ENCODE measurements at regions not wholly inside any gene's neighbourhood (a gene's known extent, or its start where the extent isn't known, plus 50 kb on each side); places are given as distances from the start of the nearest gene placed in this dataset.
"Not testable (repeated sequence)": the region's sequence is repeated elsewhere in the genome, so short reads cannot be mapped to it uniquely, and the experiment has no call there.

GRCh38 chr2:109712746-109713145 is 81.4 kb upstream of the RGPD5 start:
- 97% methylated on average over 5 of the region's 5 CpGs for WGBS
- Histone ChIP-seq H3K4me3 (ENCODE audit: low read length in 2 of 2) (no peak overlapping the region), H3K36me3 (ENCODE audit: control insufficient read depth in 2 of 2, insufficient read depth in 2 of 2, low read length in 1 of 2) (no peaks in the 10 kb centered on the region), H3K9me3 (ENCODE audit: control insufficient read depth in 2 of 2, insufficient read depth in 1 of 2, low read length in 1 of 2) (no peaks in the 10 kb centered on the region), H3K27me3 (ENCODE audit: control insufficient read depth in 2 of 2, insufficient read depth in 1 of 2, low read length in 1 of 2) (no peaks in the 10 kb centered on the region), H3K4me1 (ENCODE audit: control insufficient read depth in 2 of 2, insufficient read depth in 2 of 2, low read length in 2 of 2) (no peaks in the 10 kb centered on the region), H3K27ac (ENCODE audit: low read depth in 1 of 2, low read length in 1 of 2) (no peak overlapping the region)
- DNase-seq (ENCODE audit: low read depth in 6 of 9, low spot score in 9 of 9): no peak

- DNase-seq (ENCODE audit: low read depth in 6 of 9, low spot score in 9 of 9): no peak
- WGBS: 69% methylated on average over 1 of the region's 1 CpG
- Histone ChIP-seq H3K4me3 (ENCODE audit: low read length in 2 of 2) (no peak overlapping the region), H3K27me3 (ENCODE audit: control insufficient read depth in 2 of 2, insufficient read depth in 1 of 2, low read length in 1 of 2) (no peaks in the 10 kb centered on the region), H3K9me3 (ENCODE audit: control insufficient read depth in 2 of 2, insufficient read depth in 1 of 2, low read length in 1 of 2) (no peaks in the 10 kb centered on the region), H3K4me1 (ENCODE audit: control insufficient read depth in 2 of 2, insufficient read depth in 2 of 2, low read length in 2 of 2) (no peaks in the 10 kb centered on the region), H3K36me3 (ENCODE audit: control insufficient read depth in 2 of 2, insufficient read depth in 2 of 2, low read length in 1 of 2) (no peaks in the 10 kb centered on the region), H3K27ac (ENCODE audit: low read depth in 1 of 2, low read length in 1 of 2) (no peak overlapping the region)
Observed at GRCh38 chr2:109715313-109715805, 78.7 kb upstream of the RGPD5 start.

GRCh38 chr2:109716596-109716995 is 77.5 kb upstream of the RGPD5 start:
- not testable (repeated sequence) for H3K4me3 ChIP-seq (ENCODE audit: low read length in 2 of 2); H3K27me3 ChIP-seq (ENCODE audit: control insufficient read depth in 2 of 2, insufficient read depth in 1 of 2, low read length in 1 of 2); H3K36me3 ChIP-seq (ENCODE audit: control insufficient read depth in 2 of 2, insufficient read depth in 2 of 2, low read length in 1 of 2); H3K27ac ChIP-seq (ENCODE audit: low read depth in 1 of 2, low read length in 1 of 2); DNase-seq (ENCODE audit: low read depth in 6 of 9, low spot score in 9 of 9); H3K4me1 ChIP-seq (ENCODE audit: control insufficient read depth in 2 of 2, insufficient read depth in 2 of 2, low read length in 2 of 2); H3K9me3 ChIP-seq (ENCODE audit: control insufficient read depth in 2 of 2, insufficient read depth in 1 of 2, low read length in 1 of 2)
- 96% methylated on average over 4 of the region's 4 CpGs for WGBS

- H3K9me3 ChIP-seq (ENCODE audit: control insufficient read depth in 2 of 2, insufficient read depth in 1 of 2, low read length in 1 of 2): no peaks in the 10 kb centered on the region
- H3K36me3 ChIP-seq (ENCODE audit: control insufficient read depth in 2 of 2, insufficient read depth in 2 of 2, low read length in 1 of 2): no peaks in the 10 kb centered on the region
- H3K4me1 ChIP-seq (ENCODE audit: control insufficient read depth in 2 of 2, insufficient read depth in 2 of 2, low read length in 2 of 2): peaks cover 0 to 3% of the 10 kb centered on the region in 2 donors
- DNase-seq (ENCODE audit: low read depth in 6 of 9, low spot score in 9 of 9): no peak
- H3K27me3 ChIP-seq (ENCODE audit: control insufficient read depth in 2 of 2, insufficient read depth in 1 of 2, low read length in 1 of 2): no peaks in the 10 kb centered on the region
- WGBS: over 99% methylated on average over 2 of the region's 2 CpGs
- H3K27ac ChIP-seq (ENCODE audit: low read depth in 1 of 2, low read length in 1 of 2): no peak overlapping the region
- H3K4me3 ChIP-seq (ENCODE audit: low read length in 2 of 2): no peak overlapping the region
Observed at GRCh38 chr2:109718139-109718538, 76.0 kb upstream of the RGPD5 start.

- WGBS: 86% methylated on average over 6 of the region's 6 CpGs
- H3K4me3 ChIP-seq (ENCODE audit: low read length in 2 of 2): no peak overlapping the region
- DNase-seq (ENCODE audit: low read depth in 6 of 9, low spot score in 9 of 9): no peak
Observed at GRCh38 chr2:109719871-109720270, 74.2 kb upstream of the RGPD5 start.

GRCh38 chr2:109720380-109721106 is 73.6 kb upstream of the RGPD5 start:
- H3K36me3 ChIP-seq (ENCODE audit: control insufficient read depth in 2 of 2, insufficient read depth in 2 of 2, low read length in 1 of 2): no peaks in the 10 kb centered on the region
- no peaks in the 10 kb centered on the region for H3K9me3 ChIP-seq (ENCODE audit: control insufficient read depth in 2 of 2, insufficient read depth in 1 of 2, low read length in 1 of 2)
- DNase-seq (ENCODE audit: low read depth in 6 of 9, low spot score in 9 of 9): no peak
- H3K4me1 ChIP-seq (ENCODE audit: control insufficient read depth in 2 of 2, insufficient read depth in 2 of 2, low read length in 2 of 2): peaks cover 0 to 3% of the 10 kb centered on the region in 2 donors
- H3K27ac ChIP-seq (ENCODE audit: low read depth in 1 of 2, low read length in 1 of 2): no peak overlapping the region
- no peak overlapping the region for H3K4me3 ChIP-seq (ENCODE audit: low read length in 2 of 2)
- 87% methylated on average over 3 of the region's 3 CpGs for WGBS
- H3K27me3 ChIP-seq (ENCODE audit: control insufficient read depth in 2 of 2, insufficient read depth in 1 of 2, low read length in 1 of 2): no peaks in the 10 kb centered on the region

More at GRCh38 chr2:109719871-109720270, 74.2 kb upstream of the RGPD5 start:
- Histone ChIP-seq H3K27me3 (ENCODE audit: control insufficient read depth in 2 of 2, insufficient read depth in 1 of 2, low read length in 1 of 2) (no peaks in the 10 kb centered on the region), H3K36me3 (ENCODE audit: control insufficient read depth in 2 of 2, insufficient read depth in 2 of 2, low read length in 1 of 2) (no peaks in the 10 kb centered on the region), H3K4me1 (ENCODE audit: control insufficient read depth in 2 of 2, insufficient read depth in 2 of 2, low read length in 2 of 2) (peaks cover 0 to 3% of the 10 kb centered on the region in 2 donors), H3K27ac (ENCODE audit: low read depth in 1 of 2, low read length in 1 of 2) (no peak overlapping the region), H3K9me3 (ENCODE audit: control insufficient read depth in 2 of 2, insufficient read depth in 1 of 2, low read length in 1 of 2) (no peaks in the 10 kb centered on the region)

- Histone ChIP-seq H3K27ac (ENCODE audit: low read depth in 1 of 2, low read length in 1 of 2) (no peak overlapping the region), H3K9me3 (ENCODE audit: control insufficient read depth in 2 of 2, insufficient read depth in 1 of 2, low read length in 1 of 2) (no peaks in the 10 kb centered on the region), H3K27me3 (ENCODE audit: control insufficient read depth in 2 of 2, insufficient read depth in 1 of 2, low read length in 1 of 2) (no peaks in the 10 kb centered on the region), H3K36me3 (ENCODE audit: control insufficient read depth in 2 of 2, insufficient read depth in 2 of 2, low read length in 1 of 2) (no peaks in the 10 kb centered on the region), H3K4me3 (ENCODE audit: low read length in 2 of 2) (no peak overlapping the region), H3K4me1 (ENCODE audit: control insufficient read depth in 2 of 2, insufficient read depth in 2 of 2, low read length in 2 of 2) (peaks cover 0 to 3% of the 10 kb centered on the region in 2 donors)
- DNase-seq (ENCODE audit: low read depth in 6 of 9, low spot score in 9 of 9): no peak
- WGBS: 91% methylated on average over 9 of the region's 9 CpGs
Observed at GRCh38 chr2:109721135-109721534, 73.0 kb upstream of the RGPD5 start.

- WGBS: 92% methylated on average over 8 of the region's 8 CpGs
- Histone ChIP-seq H3K9me3 (ENCODE audit: control insufficient read depth in 2 of 2, insufficient read depth in 1 of 2, low read length in 1 of 2) (no peaks in the 10 kb centered on the region), H3K4me3 (ENCODE audit: low read length in 2 of 2) (no peak overlapping the region), H3K27ac (ENCODE audit: low read depth in 1 of 2, low read length in 1 of 2) (no peak overlapping the region), H3K27me3 (ENCODE audit: control insufficient read depth in 2 of 2, insufficient read depth in 1 of 2, low read length in 1 of 2) (no peaks in the 10 kb centered on the region), H3K36me3 (ENCODE audit: control insufficient read depth in 2 of 2, insufficient read depth in 2 of 2, low read length in 1 of 2) (no peaks in the 10 kb centered on the region), H3K4me1 (ENCODE audit: control insufficient read depth in 2 of 2, insufficient read depth in 2 of 2, low read length in 2 of 2) (peaks cover 0 to 3% of the 10 kb centered on the region in 2 donors)
- no peak for DNase-seq (ENCODE audit: low read depth in 6 of 9, low spot score in 9 of 9)
Observed at GRCh38 chr2:109721626-109722025, 72.5 kb upstream of the RGPD5 start.

GRCh38 chr2:109722026-109722425 is 72.1 kb upstream of the RGPD5 start:
- Histone ChIP-seq H3K4me1 (ENCODE audit: control insufficient read depth in 2 of 2, insufficient read depth in 2 of 2, low read length in 2 of 2) (peaks cover 0 to 3% of the 10 kb centered on the region in 2 donors), H3K36me3 (ENCODE audit: control insufficient read depth in 2 of 2, insufficient read depth in 2 of 2, low read length in 1 of 2) (no peaks in the 10 kb centered on the region), H3K27me3 (ENCODE audit: control insufficient read depth in 2 of 2, insufficient read depth in 1 of 2, low read length in 1 of 2) (no peaks in the 10 kb centered on the region), H3K4me3 (ENCODE audit: low read length in 2 of 2) (no peak overlapping the region), H3K9me3 (ENCODE audit: control insufficient read depth in 2 of 2, insufficient read depth in 1 of 2, low read length in 1 of 2) (no peaks in the 10 kb centered on the region), H3K27ac (ENCODE audit: low read depth in 1 of 2, low read length in 1 of 2) (no peak overlapping the region)
- 90% methylated on average over 5 of the region's 5 CpGs for whole genome bisulfite sequencing
- DNase-seq (ENCODE audit: low read depth in 6 of 9, low spot score in 9 of 9): no peak

All from thymus (tissue), 11 donors.